ENCODE measurements at regions not wholly inside any gene's neighbourhood (a gene's known extent, or its start where the extent isn't known, plus 50 kb on each side); places are given as distances from the start of the nearest gene placed in this dataset.
A peak's percentile ranks its signal among the peaks of the same experiment; 100 is the strongest.
"Not testable (repeated sequence)": the region's sequence is repeated elsewhere in the genome, so short reads cannot be mapped to it uniquely, and the experiment has no call there.

- no peaks in the 10 kb centered on the region for H3K9me3 Mint-ChIP-seq
- H3K4me1 Mint-ChIP-seq, result no peaks in the 10 kb centered on the region
- no peak for DNase-seq
- peaks cover 0 to 4% (median 3%) of the 10 kb centered on the region in 3 donors for H3K27me3 Mint-ChIP-seq (ENCODE audit: low read depth in 3 of 3)
- H3K36me3 Mint-ChIP-seq, result no peaks in the 10 kb centered on the region
- H3K4me3 Mint-ChIP-seq, result no peak overlapping the region
- H3K27ac Mint-ChIP-seq, result no peak overlapping the region
These were observed 173.1 kb downstream of the TBC1D2B start for GRCh38 chr15:77904436-77904821.

DNA sequence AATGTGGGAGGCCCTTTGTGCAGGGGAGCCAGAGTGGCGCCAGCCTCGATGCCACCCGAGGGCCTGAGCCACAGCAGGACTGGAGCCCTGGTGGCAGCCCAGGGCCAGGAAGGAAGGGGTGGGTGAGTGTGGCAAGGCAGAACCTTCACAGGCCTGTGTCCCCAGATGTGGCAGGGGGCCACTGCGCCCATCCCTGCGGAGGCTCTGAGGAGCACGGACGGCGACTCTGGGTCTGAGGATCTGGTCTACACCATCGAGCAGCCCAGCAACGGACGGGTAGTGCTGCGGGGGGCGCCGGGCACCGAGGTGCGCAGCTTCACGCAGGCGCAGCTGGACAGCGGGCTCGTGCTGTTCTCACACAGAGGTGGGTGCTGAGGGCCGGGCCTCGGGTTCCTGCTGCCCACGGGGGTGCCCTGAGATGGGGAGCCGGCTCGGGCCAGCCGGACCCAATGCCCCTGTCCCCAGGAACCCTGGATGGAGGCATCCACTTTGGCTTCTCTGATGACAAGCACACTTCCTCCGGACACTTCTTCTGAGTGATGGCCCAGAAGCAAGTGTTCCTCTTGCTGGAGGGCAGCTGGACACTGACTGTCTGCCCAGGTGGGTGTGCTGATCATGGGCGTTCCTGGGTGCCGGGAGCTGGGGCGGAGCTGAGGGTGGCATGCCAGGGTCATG, 173.6 kb downstream of the TBC1D2B start:
- H3K4me3 Mint-ChIP-seq; H3K4me1 Mint-ChIP-seq; H3K27me3 Mint-ChIP-seq (ENCODE audit: low read depth in 3 of 3); H3K27ac Mint-ChIP-seq; H3K36me3 Mint-ChIP-seq; H3K9me3 Mint-ChIP-seq; DNase-seq: not testable (repeated sequence)

GRCh38 chr15:77902921-77903760, 174.4 kb downstream of the TBC1D2B start:
- not testable (repeated sequence) for H3K4me3 Mint-ChIP-seq; H3K27ac Mint-ChIP-seq; H3K36me3 Mint-ChIP-seq; H3K27me3 Mint-ChIP-seq (ENCODE audit: low read depth in 3 of 3); H3K9me3 Mint-ChIP-seq; H3K4me1 Mint-ChIP-seq
- peak in 1 of 3 donors; percentile 13 for DNase-seq

DNA sequence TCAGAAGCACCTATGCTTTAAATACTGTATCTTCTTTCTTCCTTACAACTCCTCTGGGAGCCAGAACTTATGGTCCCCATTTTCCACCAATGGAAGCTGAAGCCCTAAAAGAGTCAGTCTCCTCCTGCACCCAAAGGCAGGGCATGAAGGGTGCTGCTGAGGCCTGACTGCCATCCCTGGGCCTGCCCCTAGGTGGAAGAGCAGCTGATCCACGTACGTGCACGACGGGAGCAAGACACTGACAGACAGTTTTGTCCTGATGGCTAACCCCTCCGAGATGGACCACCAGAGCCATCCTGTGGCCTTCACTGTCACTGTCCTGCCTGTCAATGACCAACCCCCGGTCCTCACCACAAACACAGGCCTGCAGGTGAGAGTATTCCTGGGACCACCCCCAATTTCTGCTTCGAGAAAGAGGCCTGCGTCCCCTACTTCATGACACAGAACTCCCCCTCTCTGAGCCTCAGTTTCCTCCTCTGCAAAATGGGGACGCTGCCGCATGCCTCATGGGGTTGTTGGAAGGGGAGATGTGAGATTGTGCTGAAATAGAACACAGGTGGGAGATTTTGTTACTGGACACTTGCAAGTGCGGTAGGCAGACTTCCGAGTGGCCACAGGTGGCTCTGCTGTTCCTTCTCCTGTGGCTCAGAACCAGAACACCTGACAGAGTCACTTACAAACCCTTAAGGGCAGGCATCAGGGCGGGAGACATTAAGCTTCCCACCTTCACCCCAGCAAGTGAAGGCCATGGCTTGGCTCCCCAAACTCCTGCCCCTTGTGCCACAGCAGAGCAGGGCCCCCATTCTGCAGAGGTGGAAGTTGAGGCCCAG, 175.4 kb downstream of the TBC1D2B start:
- H3K9me3 Mint-ChIP-seq, result peaks cover 0 to 1% (median 0%) of the 10 kb centered on the region in 6 donors
- H3K36me3 Mint-ChIP-seq, result no peaks in the 10 kb centered on the region
- DNase-seq, result no peak
- no peak overlapping the region for H3K4me3 Mint-ChIP-seq
- no peaks in the 10 kb centered on the region for H3K4me1 Mint-ChIP-seq
- H3K27ac Mint-ChIP-seq, result no peak overlapping the region
- H3K27me3 Mint-ChIP-seq (ENCODE audit: low read depth in 3 of 3), result peaks cover 0 to 4% (median 3%) of the 10 kb centered on the region in 3 donors

GRCh38 chr15:77901251-77901881, 176.1 kb downstream of the TBC1D2B start:
- no peak for DNase-seq
- Mint-ChIP-seq H3K27me3 (ENCODE audit: low read depth in 3 of 3) (peaks cover 0 to 1% (median 0%) of the 10 kb centered on the region in 3 donors), H3K9me3 (peaks cover 0 to 1% (median 0%) of the 10 kb centered on the region in 6 donors), H3K36me3 (no peaks in the 10 kb centered on the region), H3K4me1 (no peaks in the 10 kb centered on the region), H3K4me3 (no peak overlapping the region), H3K27ac (no peak overlapping the region)

- not testable (repeated sequence) for H3K27ac Mint-ChIP-seq, H3K9me3 Mint-ChIP-seq, H3K4me3 Mint-ChIP-seq
These were observed 177.1 kb downstream of the TBC1D2B start for GRCh38 chr15:77900331-77900963.

DNA sequence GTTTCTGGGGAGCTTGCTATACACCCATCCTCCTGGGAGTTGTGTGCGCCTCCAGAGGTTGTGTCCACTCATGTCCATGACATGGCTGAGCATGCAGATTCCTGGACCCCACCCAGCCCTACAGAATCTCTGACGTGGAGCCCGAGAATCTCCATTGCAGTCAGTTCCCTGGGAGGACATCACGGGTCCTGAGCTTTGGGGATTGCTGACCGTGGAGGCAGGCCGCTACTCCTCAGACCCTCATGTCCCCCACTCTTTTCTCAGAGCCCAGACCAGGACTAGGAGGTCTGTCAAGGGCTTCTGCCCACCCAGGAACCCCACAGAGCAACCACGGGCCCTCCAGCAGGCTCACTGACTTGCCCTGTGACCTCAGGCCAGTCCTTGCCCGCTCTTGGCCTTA, 177.7 kb downstream of the TBC1D2B start:
- not testable (repeated sequence) for H3K4me1 Mint-ChIP-seq; DNase-seq; H3K27me3 Mint-ChIP-seq (ENCODE audit: low read depth in 3 of 3)

More at GRCh38 chr15:77900331-77900963, 177.1 kb downstream of the TBC1D2B start:
- peak in 1 of 3 donors; percentile 20 for DNase-seq
- H3K27me3 Mint-ChIP-seq (ENCODE audit: low read depth in 3 of 3); H3K4me1 Mint-ChIP-seq; H3K36me3 Mint-ChIP-seq: not testable (repeated sequence)

GRCh38 chr15:77898811-77899730, 178.4 kb downstream of the TBC1D2B start:
- Mint-ChIP-seq H3K4me3 (no peak overlapping the region), H3K27me3 (ENCODE audit: low read depth in 3 of 3) (no peaks in the 10 kb centered on the region), H3K4me1 (no peaks in the 10 kb centered on the region), H3K27ac (no peak overlapping the region), H3K9me3 (peaks cover 0 to 1% (median 0%) of the 10 kb centered on the region in 6 donors), H3K36me3 (no peaks in the 10 kb centered on the region)
- no peak for DNase-seq

More for the DNA sequence above, 177.7 kb downstream of the TBC1D2B start:
- H3K27ac Mint-ChIP-seq, H3K4me3 Mint-ChIP-seq, H3K36me3 Mint-ChIP-seq, H3K9me3 Mint-ChIP-seq: not testable (repeated sequence)

DNA sequence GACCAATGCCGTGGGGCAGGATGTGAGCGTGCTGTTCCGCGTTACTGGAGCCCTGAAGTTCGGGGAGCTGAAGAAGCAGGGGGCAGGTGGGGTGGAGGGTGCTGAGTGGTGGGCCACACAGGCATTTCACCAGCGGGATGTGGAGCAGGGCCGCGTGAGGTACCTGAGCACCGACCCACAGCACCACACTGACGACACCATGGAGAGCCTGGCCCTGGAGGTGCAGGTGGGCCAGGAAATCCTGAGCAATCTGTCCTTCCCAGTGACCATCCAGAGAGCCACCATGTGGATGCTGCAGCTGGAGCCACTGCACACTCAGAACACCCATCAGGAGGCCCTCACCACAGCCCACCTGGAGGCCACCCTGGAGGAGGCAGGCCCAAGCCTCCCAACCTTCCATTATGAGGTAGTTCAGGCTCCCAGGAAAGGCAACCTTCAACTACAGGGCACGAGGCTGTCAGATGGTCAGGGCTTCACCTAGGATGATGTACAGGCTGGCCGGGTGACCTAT, 179.6 kb downstream of the TBC1D2B start:
- H3K27ac Mint-ChIP-seq, result no peak overlapping the region
- DNase-seq, result no peak
- H3K4me3 Mint-ChIP-seq, result no peak overlapping the region
- peaks cover 0 to 1% (median 0%) of the 10 kb centered on the region in 6 donors for H3K9me3 Mint-ChIP-seq
- no peaks in the 10 kb centered on the region for H3K4me1 Mint-ChIP-seq
- H3K36me3 Mint-ChIP-seq, result no peaks in the 10 kb centered on the region
- no peaks in the 10 kb centered on the region for H3K27me3 Mint-ChIP-seq (ENCODE audit: low read depth in 3 of 3)

DNA sequence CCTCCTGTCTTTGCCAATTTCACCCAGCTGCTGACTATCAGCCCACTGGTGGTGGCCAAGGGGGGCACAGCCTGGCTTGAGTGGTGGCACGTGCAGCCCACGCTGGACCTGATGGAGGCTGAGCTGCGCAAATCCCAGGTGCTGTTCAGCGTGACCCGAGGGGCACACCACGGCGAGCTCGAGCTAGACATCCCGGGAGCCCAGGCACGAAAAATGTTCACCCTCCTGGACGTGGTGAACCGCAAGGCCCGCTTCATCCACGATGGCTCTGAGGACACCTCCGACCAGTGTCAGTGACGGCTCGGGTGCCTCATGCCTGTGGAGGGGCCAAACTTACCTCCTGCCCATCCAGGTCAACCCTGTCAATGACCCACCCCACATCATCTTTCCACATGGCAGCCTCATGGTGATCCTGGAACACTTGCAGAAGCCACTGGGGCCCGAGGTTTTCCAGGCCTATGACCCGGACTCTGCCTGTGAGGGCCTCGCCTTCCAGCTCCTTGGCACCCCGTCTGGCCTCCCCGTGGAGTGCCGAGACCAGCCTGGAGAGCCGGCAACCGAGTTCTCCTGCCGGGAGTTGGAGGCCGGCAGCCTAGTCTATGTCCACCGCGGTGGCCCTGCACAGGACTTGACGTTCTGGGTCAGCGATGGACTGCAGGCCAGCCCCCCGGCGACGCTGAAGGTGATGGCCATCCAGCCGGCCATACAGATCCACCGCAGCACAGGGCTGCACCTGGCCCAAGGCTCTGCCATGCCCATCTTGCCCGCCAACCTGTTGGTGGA, 180.2 kb downstream of the TBC1D2B start:
- H3K36me3 Mint-ChIP-seq; H3K27ac Mint-ChIP-seq; H3K4me1 Mint-ChIP-seq; H3K9me3 Mint-ChIP-seq; H3K4me3 Mint-ChIP-seq; H3K27me3 Mint-ChIP-seq (ENCODE audit: low read depth in 3 of 3); DNase-seq: not testable (repeated sequence)

- DNase-seq; H3K27me3 Mint-ChIP-seq (ENCODE audit: low read depth in 3 of 3); H3K4me3 Mint-ChIP-seq; H3K36me3 Mint-ChIP-seq; H3K4me1 Mint-ChIP-seq; H3K9me3 Mint-ChIP-seq; H3K27ac Mint-ChIP-seq: not testable (repeated sequence)
These were observed 181.1 kb downstream of the TBC1D2B start for GRCh38 chr15:77896147-77897112.
